ENCODE measurements at regions not wholly inside any gene's neighbourhood (a gene's known extent, or its start where the extent isn't known, plus 50 kb on each side); places are given as distances from the start of the nearest gene placed in this dataset.
"Not testable (repeated sequence)": the region's sequence is repeated elsewhere in the genome, so short reads cannot be mapped to it uniquely, and the experiment has no call there.

- Histone ChIP-seq H3K9ac (ENCODE audit: low read length) (no peak overlapping the region), H3K9me2 (replicated peaks; ENCODE audit: low read length) (no peaks in the 10 kb centered on the region), H3F3A (ENCODE audit: low read length, unreplicated experiment) (no peaks in the 10 kb centered on the region), H3K4me2 (ENCODE audit: low read length) (no peak overlapping the region), H3K27me3 (ENCODE audit: low read length) (no peaks in the 10 kb centered on the region), H3K4me1 (ENCODE audit: insufficient read depth, low read length) (peaks cover 27% of the 10 kb centered on the region), H3K4me3 (ENCODE audit: low read length) (no peak overlapping the region), H4K20me1 (ENCODE audit: low read length) (no peaks in the 10 kb centered on the region), H3K27ac (ENCODE audit: low read length) (no peak overlapping the region), H3K36me3 (ENCODE audit: low read depth, low read length) (no peaks in the 10 kb centered on the region), H3K9me3 (ENCODE audit: low read length) (no peaks in the 10 kb centered on the region), H3K79me2 (ENCODE audit: low read length) (no peaks in the 10 kb centered on the region), H2AFZ (ENCODE audit: low read length) (no peak overlapping the region)
- ATAC-seq (no peak), DNase-seq (no peak)
- ChIA-PET POLR2A (ENCODE audit: unreplicated experiment) (no interaction called here), CTCF (no interaction called here)
- TF ChIP-seq CTCF (conservative IDR thresholded peaks at IDR 0.05; ENCODE audit: low read depth, low read length), result no peak
- TF ChIP-seq EZH2phosphoT487 (IDR thresholded peaks at IDR 0.05; ENCODE audit: borderline replicate concordance, low read length), result no peak
- no peak for TF ChIP-seq EZH2 (IDR thresholded peaks at IDR 0.05; ENCODE audit: low read length, unreplicated experiment)
- intact Hi-C loops (cut with micrococcal nuclease), result no loop called here
- no TSS peak for BruUV-seq (replicated peaks)
Observed at GRCh38 chr16:66085651-66086050, 280.8 kb upstream of the CDH5 start.

DNA sequence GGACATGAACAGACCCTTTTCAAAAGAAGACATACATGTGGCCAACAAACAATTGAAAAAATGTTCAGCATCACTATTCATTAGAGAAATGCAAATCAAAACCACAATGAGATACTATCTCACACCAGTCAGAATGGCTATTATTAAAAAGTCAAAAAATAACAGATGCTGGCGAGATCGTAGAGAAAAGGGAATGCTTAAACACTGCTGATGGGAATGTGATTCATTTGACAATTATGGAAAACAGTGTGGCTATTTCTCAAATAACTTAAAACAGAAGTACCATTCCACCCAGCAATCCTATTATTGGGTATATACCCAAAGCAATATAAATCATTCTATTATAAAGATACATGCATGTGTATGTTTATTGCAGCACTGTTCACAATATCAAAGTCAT is 281.8 kb upstream of the CDH5 start:
- CTCF ChIA-PET, result not testable (repeated sequence)

DNA sequence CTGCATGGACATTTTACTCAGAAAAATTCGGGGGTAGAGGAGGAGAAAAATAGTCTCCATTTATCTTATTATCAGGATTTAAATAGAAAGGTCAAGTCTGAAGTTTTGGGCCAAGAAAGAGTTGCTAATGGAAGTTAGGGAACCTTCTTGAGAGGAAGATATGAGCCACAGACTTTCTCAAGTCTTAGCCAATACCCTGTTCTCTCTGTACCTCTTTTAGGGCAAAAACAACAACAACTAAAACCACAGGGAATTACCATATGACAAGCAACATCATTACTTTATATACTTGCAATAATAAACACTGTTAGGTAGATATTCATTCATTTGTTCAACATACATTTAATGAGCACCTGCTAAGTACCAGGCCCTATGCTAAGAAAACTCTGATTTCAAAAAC is 282.2 kb upstream of the CDH5 start:
- Histone ChIP-seq H3K4me1 (ENCODE audit: insufficient read depth, low read length) (peaks cover 27% of the 10 kb centered on the region), H2AFZ (ENCODE audit: low read length) (no peak overlapping the region), H3K36me3 (ENCODE audit: low read depth, low read length) (no peaks in the 10 kb centered on the region), H3K4me2 (ENCODE audit: low read length) (no peak overlapping the region), H3K4me3 (ENCODE audit: low read length) (no peak overlapping the region), H3K9me2 (replicated peaks; ENCODE audit: low read length) (no peaks in the 10 kb centered on the region), H4K20me1 (ENCODE audit: low read length) (no peaks in the 10 kb centered on the region), H3K27me3 (ENCODE audit: low read length) (no peaks in the 10 kb centered on the region), H3K9me3 (ENCODE audit: low read length) (no peaks in the 10 kb centered on the region), H3K79me2 (ENCODE audit: low read length) (no peaks in the 10 kb centered on the region), H3K27ac (ENCODE audit: low read length) (no peak overlapping the region), H3F3A (ENCODE audit: low read length, unreplicated experiment) (no peaks in the 10 kb centered on the region), H3K9ac (ENCODE audit: low read length) (no peak overlapping the region)
- ChIA-PET CTCF (no interaction called here), POLR2A (ENCODE audit: unreplicated experiment) (interaction anchor here (0.6 kb wide), 1 partner anchor 9 kb away, joined by 3 read pairs; no protein-coding TSS in a partner anchor)
- intact Hi-C loops (cut with micrococcal nuclease), result no loop called here
- no peak for TF ChIP-seq EZH2phosphoT487 (IDR thresholded peaks at IDR 0.05; ENCODE audit: borderline replicate concordance, low read length)
- no peak for TF ChIP-seq EZH2 (IDR thresholded peaks at IDR 0.05; ENCODE audit: low read length, unreplicated experiment)
- TF ChIP-seq CTCF (conservative IDR thresholded peaks at IDR 0.05; ENCODE audit: low read depth, low read length), result no peak
- DNase-seq (no peak), ATAC-seq (no peak)
- no TSS peak for BruUV-seq (replicated peaks)

More for the DNA sequence above, 281.8 kb upstream of the CDH5 start:
- intact Hi-C loops (cut with micrococcal nuclease); H3K9ac ChIP-seq (ENCODE audit: low read length); POLR2A ChIA-PET (ENCODE audit: unreplicated experiment); H3K79me2 ChIP-seq (ENCODE audit: low read length); H3K36me3 ChIP-seq (ENCODE audit: low read depth, low read length); H3K27ac ChIP-seq (ENCODE audit: low read length); H4K20me1 ChIP-seq (ENCODE audit: low read length); DNase-seq; H3F3A ChIP-seq (ENCODE audit: low read length, unreplicated experiment); ATAC-seq; H3K9me3 ChIP-seq (ENCODE audit: low read length); H3K4me3 ChIP-seq (ENCODE audit: low read length); H3K9me2 ChIP-seq (replicated peaks; ENCODE audit: low read length); H2AFZ ChIP-seq (ENCODE audit: low read length); H3K4me2 ChIP-seq (ENCODE audit: low read length); H3K27me3 ChIP-seq (ENCODE audit: low read length); BruUV-seq (replicated peaks): not testable (repeated sequence)
- peaks cover 27% of the 10 kb centered on the region for H3K4me1 ChIP-seq (ENCODE audit: insufficient read depth, low read length)
